H9 (cell line): ENCODE measurements at regions not wholly inside any gene's neighbourhood (a gene's known extent, or its start where the extent isn't known, plus 50 kb on each side); places are given as distances from the start of the nearest gene placed in this dataset.

Experiments used
- DNase-seq: peaks from one replicate; pipeline ENCODE4 v3.0.0-alpha.2; 2017
- H2AFZ ChIP-seq: one replicate; pipeline ENCODE4 v1.6.1; 2013; ENCODE audit warnings: mild to moderate bottlenecking, low read length, control low read depth, moderate library complexity
- H2AK5ac ChIP-seq: 2 replicates; pipeline ENCODE4 v1.6.1; 2013; ENCODE audit warnings: low read length, control low read depth, mixed read lengths; ENCODE audit not compliant: insufficient read length
- H2BK120ac ChIP-seq: one replicate; pipeline ENCODE4 v1.6.1; 2013; ENCODE audit warnings: low read depth, mild to moderate bottlenecking, low read length, control low read depth, inconsistent platforms; ENCODE audit not compliant: poor library complexity, severe bottlenecking
- H2BK12ac ChIP-seq: 2 replicates; pipeline ENCODE4 v1.6.1; 2013; ENCODE audit warnings: low read length, control low read depth, mixed read lengths, low read depth; ENCODE audit not compliant: insufficient read length
- H2BK15ac ChIP-seq: 2 replicates; pipeline ENCODE4 v1.6.1; 2013; ENCODE audit warnings: low read depth, low read length, control low read depth
- H2BK20ac ChIP-seq: one replicate; pipeline ENCODE4 v1.6.1; 2013; ENCODE audit warnings: low read depth, mild to moderate bottlenecking, low read length, control low read depth, inconsistent platforms; ENCODE audit not compliant: poor library complexity, severe bottlenecking
- H2BK5ac ChIP-seq: 2 replicates; pipeline ENCODE4 v1.6.1; 2013; ENCODE audit warnings: low read length, control low read depth, mixed read lengths; ENCODE audit not compliant: insufficient read length
- H3K14ac ChIP-seq: 2 replicates; pipeline ENCODE4 v1.6.1; 2013; ENCODE audit warnings: low read length, control low read depth; ENCODE audit not compliant: insufficient read depth
- H3K18ac ChIP-seq: 2 replicates; pipeline ENCODE4 v1.6.1; 2013; ENCODE audit warnings: low read depth, mild to moderate bottlenecking, mixed read lengths, low read length, control low read depth; ENCODE audit not compliant: insufficient read length
- H3K23ac ChIP-seq: 2 replicates; pipeline ENCODE4 v1.6.1; 2013; ENCODE audit warnings: low read length, control low read depth, mixed read lengths, low read depth; ENCODE audit not compliant: insufficient read length
- H3K23me2 ChIP-seq: 2 replicates; pipeline ENCODE4 v1.6.1; 2013; ENCODE audit warnings: low read depth, mild to moderate bottlenecking, mixed read lengths, low read length, control low read depth; ENCODE audit not compliant: insufficient read length, poor library complexity, severe bottlenecking
- H3K27ac ChIP-seq: 2 replicates; pipeline ENCODE4 v1.5.1; 2013; ENCODE audit warnings: low read length, control low read depth, mixed read lengths, low read depth; ENCODE audit not compliant: insufficient read length
- H3K27me3 ChIP-seq: 2 replicates; pipeline ENCODE4 v1.6.1; 2013; ENCODE audit warnings: low read length, control low read depth, inconsistent platforms; ENCODE audit not compliant: insufficient read depth
- H3K4ac ChIP-seq: 2 replicates; pipeline ENCODE4 v1.6.1; 2013; ENCODE audit warnings: low read depth, mild to moderate bottlenecking, control low read depth, inconsistent platforms, low read length, moderate library complexity
- H3K4me1 ChIP-seq: 2 replicates; pipeline ENCODE4 v1.6.1; 2013; ENCODE audit warnings: low read length, control low read depth, inconsistent platforms; ENCODE audit not compliant: insufficient read depth
- H3K4me2 ChIP-seq: 2 replicates; pipeline ENCODE4 v1.6.1; 2013; ENCODE audit warnings: low read length, control low read depth, mixed read lengths; ENCODE audit not compliant: insufficient read length, insufficient read depth
- H3K56ac ChIP-seq: 2 replicates; pipeline ENCODE4 v1.6.1; 2013; ENCODE audit warnings: low read depth, mild to moderate bottlenecking, mixed read lengths, low read length, control low read depth; ENCODE audit not compliant: insufficient read length
- H3K79me1 ChIP-seq: 2 replicates; pipeline ENCODE4 v1.6.1; 2013; ENCODE audit warnings: low read depth, mild to moderate bottlenecking, moderate library complexity, low read length, control low read depth, inconsistent platforms; ENCODE audit not compliant: insufficient read depth, poor library complexity, severe bottlenecking
- H3K79me2 ChIP-seq: 2 replicates; pipeline ENCODE4 v1.6.1; 2013; ENCODE audit warnings: low read length, control low read depth, inconsistent platforms; ENCODE audit not compliant: insufficient read depth
- H3K9ac ChIP-seq: 2 replicates; pipeline ENCODE4 v1.6.1; 2013; ENCODE audit warnings: low read length, control low read depth, mixed read lengths; ENCODE audit not compliant: insufficient read length; ENCODE audit errors: extremely low read depth
- H3K9me3 ChIP-seq: one replicate; pipeline ENCODE4 v1.6.1; 2013; ENCODE audit warnings: low read depth, low read length, inconsistent platforms; ENCODE audit not compliant: control insufficient read depth
- H3T11ph ChIP-seq: one replicate; pipeline ENCODE4 v1.6.1; 2013; ENCODE audit warnings: mild to moderate bottlenecking, low read length, control low read depth, inconsistent platforms
- H4K20me1 ChIP-seq: one replicate; pipeline ENCODE4 v1.6.1; 2013; ENCODE audit not compliant: control insufficient read depth, insufficient read length, insufficient read depth
- H4K5ac ChIP-seq: 2 replicates; pipeline ENCODE4 v1.6.1; 2013; ENCODE audit warnings: low read depth, mild to moderate bottlenecking, mixed read lengths, low read length, control low read depth; ENCODE audit not compliant: insufficient read length
- H4K8ac ChIP-seq: replicated peaks from 2 replicates; pipeline ENCODE4 v1.6.1; 2013; ENCODE audit warnings: low read length, control low read depth, mixed read lengths, low read depth; ENCODE audit not compliant: insufficient read length
- H4K91ac ChIP-seq: 2 replicates; pipeline ENCODE4 v1.6.1; 2013; ENCODE audit warnings: low read depth, mild to moderate bottlenecking, moderate library complexity, mixed read lengths, low read length, control low read depth; ENCODE audit not compliant: insufficient read length
- H3K27ac Mint-ChIP-seq, 3 experiments: 2 replicates in 2 of 3; 3 replicates in 1 of 3; pipeline ENCODE4 v1.8.0; 2020 to 2021; ENCODE audit warnings: mixed read lengths in 3 of 3, mild to moderate bottlenecking in 1 of 3, moderate library complexity in 1 of 3
- H3K27me3 Mint-ChIP-seq: 2 replicates; pipeline ENCODE4 v1.8.0; 2021; ENCODE audit warnings: low read depth, mild to moderate bottlenecking, moderate library complexity, mixed read lengths
- H3K36me3 Mint-ChIP-seq, 3 experiments: 2 replicates in 2 of 3; 3 replicates in 1 of 3; pipeline ENCODE4 v1.8.0; 2020 to 2021; ENCODE audit warnings: low read depth in 3 of 3, mixed read lengths in 3 of 3; ENCODE audit not compliant: insufficient read depth in 1 of 3
- H3K4me1 Mint-ChIP-seq, 2 experiments: 2 replicates each; pipeline ENCODE4 v1.8.0; 2020; ENCODE audit warnings: mixed read lengths in 2 of 2
- H3K4me3 Mint-ChIP-seq, 2 experiments: 2 replicates in 1 of 2; 3 replicates in 1 of 2; pipeline ENCODE4 v1.8.0; 2020 to 2021; ENCODE audit warnings: mild to moderate bottlenecking in 2 of 2, mixed read lengths in 2 of 2, moderate library complexity in 1 of 2
- H3K9me3 Mint-ChIP-seq, 2 experiments: 2 replicates in 1 of 2; 3 replicates in 1 of 2; pipeline ENCODE4 v1.8.0; 2020; ENCODE audit warnings: mild to moderate bottlenecking in 2 of 2, mixed read lengths in 2 of 2, moderate library complexity in 1 of 2
- WGBS: extraction: QIAGEN DNeasy Blood & Tissue Kit; methylation state at CpG from one replicate; pipeline ENCODE4 v1.1.7; 2013; ENCODE audit warnings: missing lambda C conversion rate, low lambda C conversion rate, mixed read lengths; ENCODE audit not compliant: insufficient read length; ENCODE audit errors: extremely low coverage; 5-methylcytosine and 5-hydroxymethylcytosine counted together
- TF ChIP-seq, protein P1 (sequence below): fragments of 200-600 bp; sonication (generic); conservative IDR thresholded peaks from 3 replicates; pipeline ENCODE4 v1.8.0; 2021; ENCODE audit warnings: antibody characterized with exemption, mild to moderate bottlenecking

- TF ChIP-seq, protein P1, sequence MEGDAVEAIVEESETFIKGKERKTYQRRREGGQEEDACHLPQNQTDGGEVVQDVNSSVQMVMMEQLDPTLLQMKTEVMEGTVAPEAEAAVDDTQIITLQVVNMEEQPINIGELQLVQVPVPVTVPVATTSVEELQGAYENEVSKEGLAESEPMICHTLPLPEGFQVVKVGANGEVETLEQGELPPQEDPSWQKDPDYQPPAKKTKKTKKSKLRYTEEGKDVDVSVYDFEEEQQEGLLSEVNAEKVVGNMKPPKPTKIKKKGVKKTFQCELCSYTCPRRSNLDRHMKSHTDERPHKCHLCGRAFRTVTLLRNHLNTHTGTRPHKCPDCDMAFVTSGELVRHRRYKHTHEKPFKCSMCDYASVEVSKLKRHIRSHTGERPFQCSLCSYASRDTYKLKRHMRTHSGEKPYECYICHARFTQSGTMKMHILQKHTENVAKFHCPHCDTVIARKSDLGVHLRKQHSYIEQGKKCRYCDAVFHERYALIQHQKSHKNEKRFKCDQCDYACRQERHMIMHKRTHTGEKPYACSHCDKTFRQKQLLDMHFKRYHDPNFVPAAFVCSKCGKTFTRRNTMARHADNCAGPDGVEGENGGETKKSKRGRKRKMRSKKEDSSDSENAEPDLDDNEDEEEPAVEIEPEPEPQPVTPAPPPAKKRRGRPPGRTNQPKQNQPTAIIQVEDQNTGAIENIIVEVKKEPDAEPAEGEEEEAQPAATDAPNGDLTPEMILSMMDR, result no peak
- H2BK20ac ChIP-seq, result no peak overlapping the region
- H3K9ac ChIP-seq, result no peak overlapping the region
- H3K27me3 ChIP-seq, result no peaks in the 10 kb centered on the region
- H2BK12ac ChIP-seq, result no peak overlapping the region
- no peak overlapping the region for H2BK120ac ChIP-seq
- no peak overlapping the region for H3K56ac ChIP-seq
- H2AK5ac ChIP-seq, result no peak overlapping the region
- no peak overlapping the region for H3K27ac Mint-ChIP-seq
- H3K23me2 ChIP-seq, result no peaks in the 10 kb centered on the region
- no peaks in the 10 kb centered on the region for H3K79me1 ChIP-seq
- WGBS, result no CpG with 5 or more reads among the region's 1 CpG
- H3K27me3 Mint-ChIP-seq, result no peaks in the 10 kb centered on the region
- H3K79me2 ChIP-seq, result no peaks in the 10 kb centered on the region
- no peaks in the 10 kb centered on the region for H3K9me3 ChIP-seq
- H2BK5ac ChIP-seq, result no peak overlapping the region
- H2AFZ ChIP-seq, result no peak overlapping the region
- no peaks in the 10 kb centered on the region for H4K20me1 ChIP-seq
- H3K4me3 Mint-ChIP-seq, result no peak overlapping the region
- no peak overlapping the region for H4K8ac ChIP-seq
- no peaks in the 10 kb centered on the region for H3K36me3 Mint-ChIP-seq
- H3K4ac ChIP-seq, result no peak overlapping the region
- no peak overlapping the region for H3K27ac ChIP-seq
- H3K4me1 ChIP-seq, result no peaks in the 10 kb centered on the region
- no peak overlapping the region for H3T11ph ChIP-seq
- H3K14ac ChIP-seq, result no peak overlapping the region
- no peak for DNase-seq
- H3K18ac ChIP-seq, result no peak overlapping the region
- no peak overlapping the region for H3K4me2 ChIP-seq
- H3K4me1 Mint-ChIP-seq, result peaks cover 4 to 6% of the 10 kb centered on the region in 2 experiments
- no peaks in the 10 kb centered on the region for H3K9me3 Mint-ChIP-seq
- H4K5ac ChIP-seq, result no peak overlapping the region
- H2BK15ac ChIP-seq, result no peak overlapping the region
- H3K23ac ChIP-seq, result no peak overlapping the region
- no peak overlapping the region for H4K91ac ChIP-seq
Measured at GRCh38 chr3:193048127-193048526, 130.5 kb upstream of the MB21D2 start.
